ENCODE measurements at regions not wholly inside any gene's neighbourhood (a gene's known extent, or its start where the extent isn't known, plus 50 kb on each side); places are given as distances from the start of the nearest gene placed in this dataset.
"Not testable (repeated sequence)": the region's sequence is repeated elsewhere in the genome, so short reads cannot be mapped to it uniquely, and the experiment has no call there.

GRCh38 chr2:16393500-16394071 lies 272.0 kb downstream of the CYRIA start:
- Histone ChIP-seq H3K36me3 (ENCODE audit: control insufficient read depth, insufficient read depth, low read length) (no peaks in the 10 kb centered on the region), H3K27me3 (replicated peaks; ENCODE audit: control insufficient read depth, insufficient read depth, low read length) (no peaks in the 10 kb centered on the region; the same call in 1 of the 2 replicates), H3K4me3 (replicated peaks; ENCODE audit: low read depth, low read length) (no peak overlapping the region)
- no peak for DNase-seq (ENCODE audit: extremely low read depth, insufficient read length)
- TF ChIP-seq CTCF (IDR thresholded peaks at IDR 0.05; ENCODE audit: insufficient read depth, low read length, poor library complexity, severe bottlenecking), result no peak

- Histone ChIP-seq H3K4me3 (replicated peaks; ENCODE audit: low read depth, low read length) (no peak overlapping the region), H3K27me3 (replicated peaks; ENCODE audit: control insufficient read depth, insufficient read depth, low read length) (no peaks in the 10 kb centered on the region; the same call in 1 of the 2 replicates), H3K36me3 (ENCODE audit: control insufficient read depth, insufficient read depth, low read length) (no peaks in the 10 kb centered on the region)
- no peak for TF ChIP-seq CTCF (IDR thresholded peaks at IDR 0.05; ENCODE audit: insufficient read depth, low read length, poor library complexity, severe bottlenecking)
- no peak for DNase-seq (ENCODE audit: extremely low read depth, insufficient read length)
Observed at GRCh38 chr2:16392647-16393499, 272.8 kb downstream of the CYRIA start.

- no peak for TF ChIP-seq CTCF (IDR thresholded peaks at IDR 0.05; ENCODE audit: insufficient read depth, low read length, poor library complexity, severe bottlenecking)
- Histone ChIP-seq H3K36me3 (ENCODE audit: control insufficient read depth, insufficient read depth, low read length) (no peaks in the 10 kb centered on the region), H3K4me3 (replicated peaks; ENCODE audit: low read depth, low read length) (no peak overlapping the region), H3K27me3 (replicated peaks; ENCODE audit: control insufficient read depth, insufficient read depth, low read length) (no peaks in the 10 kb centered on the region; the same call in 1 of the 2 replicates)
- DNase-seq (ENCODE audit: extremely low read depth, insufficient read length), result no peak
Observed at GRCh38 chr2:16391986-16392385, 273.6 kb downstream of the CYRIA start.

GRCh38 chr2:16390561-16390960 lies 275.1 kb downstream of the CYRIA start:
- H3K27me3 ChIP-seq (replicated peaks; ENCODE audit: control insufficient read depth, insufficient read depth, low read length), result no peaks in the 10 kb centered on the region; the same call in 1 of the 2 replicates

GRCh38 chr2:16389611-16390010 lies 276.0 kb downstream of the CYRIA start:
- H3K27me3 ChIP-seq (replicated peaks; ENCODE audit: control insufficient read depth, insufficient read depth, low read length), result no peaks in the 10 kb centered on the region; the same call in 1 of the 2 replicates
- no peak overlapping the region for H3K4me3 ChIP-seq (replicated peaks; ENCODE audit: low read depth, low read length)
- no peaks in the 10 kb centered on the region for H3K36me3 ChIP-seq (ENCODE audit: control insufficient read depth, insufficient read depth, low read length)
- TF ChIP-seq CTCF (IDR thresholded peaks at IDR 0.05; ENCODE audit: insufficient read depth, low read length, poor library complexity, severe bottlenecking), result no peak
- no peak for DNase-seq (ENCODE audit: extremely low read depth, insufficient read length)

More at GRCh38 chr2:16390561-16390960, 275.1 kb downstream of the CYRIA start:
- Histone ChIP-seq H3K36me3 (ENCODE audit: control insufficient read depth, insufficient read depth, low read length) (no peaks in the 10 kb centered on the region), H3K4me3 (replicated peaks; ENCODE audit: low read depth, low read length) (no peak overlapping the region)
- no peak for DNase-seq (ENCODE audit: extremely low read depth, insufficient read length)
- no peak for TF ChIP-seq CTCF (IDR thresholded peaks at IDR 0.05; ENCODE audit: insufficient read depth, low read length, poor library complexity, severe bottlenecking)

GRCh38 chr2:16388199-16388830 lies 277.3 kb downstream of the CYRIA start:
- not testable (repeated sequence) for DNase-seq (ENCODE audit: extremely low read depth, insufficient read length); H3K4me3 ChIP-seq (replicated peaks; ENCODE audit: low read depth, low read length); H3K27me3 ChIP-seq (replicated peaks; ENCODE audit: control insufficient read depth, insufficient read depth, low read length); H3K36me3 ChIP-seq (ENCODE audit: control insufficient read depth, insufficient read depth, low read length)
